Suprapubic skin (tissue), 4 donors: ENCODE measurements at regions not wholly inside any gene's neighbourhood (a gene's known extent, or its start where the extent isn't known, plus 50 kb on each side); places are given as distances from the start of the nearest gene placed in this dataset.

Source experiments
- DNase-seq, 2 donors: peaks; one replicate each; pipeline ENCODE4 v3.0.0-alpha.2; 2019; ENCODE audit warnings: low spot score in 2 of 2
- H3K27ac ChIP-seq: fragments of 200-600 bp; sonication (generic); one replicate; pipeline ENCODE4 v1.5.1; 2019
- H3K27me3 ChIP-seq: fragments of 200-600 bp; sonication (generic); one replicate; pipeline ENCODE4 v1.5.1; 2019
- H3K36me3 ChIP-seq: fragments of 200-600 bp; sonication (generic); one replicate; pipeline ENCODE4 v1.5.1; 2019
- H3K4me1 ChIP-seq: fragments of 200-600 bp; sonication (generic); one replicate; pipeline ENCODE4 v1.5.1; 2019
- H3K4me3 ChIP-seq: fragments of 200-600 bp; sonication (generic); one replicate; pipeline ENCODE4 v1.5.1; 2019; ENCODE audit warnings: mild to moderate bottlenecking
- H3K9me3 ChIP-seq: fragments of 200-600 bp; sonication (generic); one replicate; pipeline ENCODE4 v1.5.1; 2019
- EP300 ChIP-seq: sonication (generic); formaldehyde crosslinking; IDR thresholded peaks from one replicate; pipeline ENCODE4 v1.6.1; 2017; ENCODE audit warnings: antibody characterized with exemption
- POLR2A ChIP-seq, 2 donors: fragments of 450-650 bp; IDR thresholded peaks; one replicate each; pipeline ENCODE4 v1.6.1; 2017; ENCODE audit warnings: antibody characterized with exemption in 2 of 2, mild to moderate bottlenecking in 2 of 2, moderate library complexity in 2 of 2
- POLR2AphosphoS5 ChIP-seq, 3 donors: sonication (generic); formaldehyde crosslinking; IDR thresholded peaks; one replicate each; pipeline ENCODE4 v1.6.1; 2017; ENCODE audit warnings: antibody characterized with exemption in 3 of 3
- WGBS: methylation state at CpG from one replicate; pipeline ENCODE4 v1.1.5; 2018; 5-methylcytosine and 5-hydroxymethylcytosine counted together
- TF ChIP-seq, protein P1 (sequence below), 2 donors: fragments of 200-600 bp in 1 of 2; fragments of 450-650 bp in 1 of 2; sonication (generic) in 1 of 2; IDR thresholded peaks; one replicate each; pipeline ENCODE4 v1.5.1; 2016 to 2019; ENCODE audit warnings: antibody characterized with exemption in 2 of 2, mild to moderate bottlenecking in 1 of 2, moderate library complexity in 1 of 2

DNA sequence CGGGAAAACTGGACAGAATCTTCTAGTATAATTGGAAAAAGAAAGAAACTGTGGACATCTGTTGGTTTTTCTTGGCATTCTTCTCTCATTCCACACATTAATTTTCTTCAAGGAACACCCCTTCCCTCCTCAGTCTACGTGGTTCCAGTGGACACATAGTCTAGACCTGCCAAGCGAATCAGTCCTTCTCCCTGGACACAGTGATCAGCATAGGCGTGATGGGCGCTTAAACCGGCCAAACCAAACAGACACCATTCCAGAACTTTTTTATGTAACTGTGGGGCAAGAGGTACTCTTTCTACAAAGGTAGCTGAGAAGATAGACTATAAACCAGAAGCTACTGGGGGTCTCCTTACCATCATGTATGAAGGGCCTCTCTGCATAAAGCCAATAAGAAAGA is 121.8 kb upstream of the COX10 start:
- DNase-seq, result no peak

DNA sequence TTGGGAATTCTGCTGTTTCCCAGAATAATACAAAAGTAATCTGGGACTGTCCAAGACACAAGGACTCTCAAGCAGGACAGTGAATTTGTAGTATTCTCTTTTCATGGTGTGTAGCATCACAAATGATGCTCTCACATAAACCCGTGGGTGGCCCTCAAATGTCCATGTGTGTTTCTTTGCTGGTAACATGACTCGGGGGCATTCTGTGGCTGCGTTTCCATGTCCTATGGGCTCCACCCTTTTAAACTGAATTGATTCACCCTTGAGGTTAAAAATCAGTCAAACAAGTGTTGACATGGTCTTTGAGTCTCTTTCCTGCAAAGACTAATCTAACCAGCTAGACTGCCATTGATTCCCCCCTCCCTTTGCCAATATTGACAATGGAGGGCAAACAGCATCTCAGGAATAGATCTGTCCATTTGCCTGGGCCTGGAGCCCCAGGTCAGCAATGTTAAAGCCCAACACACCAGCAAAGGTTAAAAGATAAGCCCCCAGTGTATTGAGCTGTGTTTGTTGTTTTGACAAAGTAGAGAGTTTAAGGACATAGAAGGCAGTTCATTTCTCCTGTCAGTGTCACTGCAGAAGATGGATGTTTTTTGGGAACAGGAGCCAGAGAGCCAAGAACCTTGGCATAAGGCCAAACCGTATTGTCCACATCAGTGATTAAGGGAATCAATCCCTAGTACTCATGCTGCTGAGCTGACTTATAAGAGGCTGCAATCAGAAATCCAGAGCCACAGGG is 117.1 kb upstream of the COX10 start:
- no peak for TF ChIP-seq POLR2AphosphoS5 (IDR thresholded peaks at IDR 0.05)
- no peak for TF ChIP-seq POLR2A (IDR thresholded peaks at IDR 0.05)
- no peak for TF ChIP-seq EP300

More for the DNA sequence above, 121.8 kb upstream of the COX10 start:
- peaks cover 3% of the 10 kb centered on the region for H3K4me1 ChIP-seq
- no peaks in the 10 kb centered on the region for H3K9me3 ChIP-seq
- no peak overlapping the region for H3K4me3 ChIP-seq
- no peak overlapping the region for H3K27ac ChIP-seq
- no peak for TF ChIP-seq EP300
- no peak for TF ChIP-seq POLR2AphosphoS5 (IDR thresholded peaks at IDR 0.05)
- TF ChIP-seq, protein P1, sequence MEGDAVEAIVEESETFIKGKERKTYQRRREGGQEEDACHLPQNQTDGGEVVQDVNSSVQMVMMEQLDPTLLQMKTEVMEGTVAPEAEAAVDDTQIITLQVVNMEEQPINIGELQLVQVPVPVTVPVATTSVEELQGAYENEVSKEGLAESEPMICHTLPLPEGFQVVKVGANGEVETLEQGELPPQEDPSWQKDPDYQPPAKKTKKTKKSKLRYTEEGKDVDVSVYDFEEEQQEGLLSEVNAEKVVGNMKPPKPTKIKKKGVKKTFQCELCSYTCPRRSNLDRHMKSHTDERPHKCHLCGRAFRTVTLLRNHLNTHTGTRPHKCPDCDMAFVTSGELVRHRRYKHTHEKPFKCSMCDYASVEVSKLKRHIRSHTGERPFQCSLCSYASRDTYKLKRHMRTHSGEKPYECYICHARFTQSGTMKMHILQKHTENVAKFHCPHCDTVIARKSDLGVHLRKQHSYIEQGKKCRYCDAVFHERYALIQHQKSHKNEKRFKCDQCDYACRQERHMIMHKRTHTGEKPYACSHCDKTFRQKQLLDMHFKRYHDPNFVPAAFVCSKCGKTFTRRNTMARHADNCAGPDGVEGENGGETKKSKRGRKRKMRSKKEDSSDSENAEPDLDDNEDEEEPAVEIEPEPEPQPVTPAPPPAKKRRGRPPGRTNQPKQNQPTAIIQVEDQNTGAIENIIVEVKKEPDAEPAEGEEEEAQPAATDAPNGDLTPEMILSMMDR (IDR thresholded peaks at IDR 0.05), result no peak
- no peak for TF ChIP-seq POLR2A (IDR thresholded peaks at IDR 0.05)
- no peaks in the 10 kb centered on the region for H3K36me3 ChIP-seq
- 86% methylated on average over 6 of the region's 6 CpGs for WGBS
- no peaks in the 10 kb centered on the region for H3K27me3 ChIP-seq

DNA sequence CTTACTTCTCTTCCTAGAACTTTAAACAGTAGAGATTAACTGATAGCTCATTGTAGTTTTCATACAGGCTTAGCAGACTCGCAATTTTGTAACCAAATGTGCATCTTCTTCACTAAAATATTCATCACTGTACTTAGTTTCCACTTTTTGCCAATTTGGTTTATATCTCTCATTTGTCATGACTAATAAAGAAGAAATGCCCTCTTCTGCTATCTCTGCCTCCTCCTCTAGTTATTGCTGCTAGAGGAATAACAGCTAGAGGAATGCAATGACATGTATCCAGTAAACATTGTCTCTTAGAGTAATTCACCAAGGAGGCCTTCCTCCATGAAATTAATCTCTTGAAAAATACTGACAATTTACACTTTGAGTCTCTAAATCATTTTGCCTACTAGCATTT is 115.5 kb upstream of the COX10 start:
- H3K4me1 ChIP-seq, result peaks cover 4% of the 10 kb centered on the region
- no peak overlapping the region for H3K4me3 ChIP-seq
- H3K27me3 ChIP-seq, result no peaks in the 10 kb centered on the region
- H3K9me3 ChIP-seq, result no peaks in the 10 kb centered on the region
- H3K36me3 ChIP-seq, result no peaks in the 10 kb centered on the region
- no peak for DNase-seq
- WGBS, result 0% methylated on average over 1 of the region's 1 CpG
- no peak for TF ChIP-seq POLR2A (IDR thresholded peaks at IDR 0.05)
- no peak for TF ChIP-seq EP300
- TF ChIP-seq, protein P1 (IDR thresholded peaks at IDR 0.05), result no peak
- TF ChIP-seq POLR2AphosphoS5 (IDR thresholded peaks at IDR 0.05), result no peak
- H3K27ac ChIP-seq, result no peak overlapping the region

More for the DNA sequence above, 117.1 kb upstream of the COX10 start:
- no peaks in the 10 kb centered on the region for H3K9me3 ChIP-seq
- H3K27me3 ChIP-seq, result no peaks in the 10 kb centered on the region
- 47% methylated on average over 4 of the region's 4 CpGs for WGBS
- H3K4me3 ChIP-seq, result no peak overlapping the region
- no peak overlapping the region for H3K27ac ChIP-seq
- H3K4me1 ChIP-seq, result peaks cover 4% of the 10 kb centered on the region
- no peaks in the 10 kb centered on the region for H3K36me3 ChIP-seq
- no peak for DNase-seq

DNA sequence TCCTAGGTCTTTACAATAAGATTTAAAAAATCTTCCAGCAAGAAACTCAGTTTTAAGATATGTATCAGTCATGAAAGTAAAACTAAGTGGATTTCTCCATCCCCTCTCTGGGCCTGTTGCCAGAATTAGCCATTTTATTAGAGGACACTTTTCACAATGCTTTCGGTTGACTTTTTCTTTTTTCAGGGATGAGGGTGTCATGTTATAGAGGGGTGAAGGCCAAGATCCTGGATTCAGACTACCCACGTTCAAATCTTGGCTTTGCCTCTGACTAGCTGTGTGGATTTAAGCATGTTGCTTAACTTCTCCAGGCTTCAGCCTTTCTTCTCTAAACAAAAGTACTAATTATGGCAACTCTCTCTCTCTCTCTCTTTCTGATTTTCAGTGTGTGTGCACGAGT is 111.7 kb upstream of the COX10 start:
- Histone ChIP-seq H3K27ac (no peak overlapping the region), H3K36me3 (no peaks in the 10 kb centered on the region), H3K4me3 (no peak overlapping the region), H3K9me3 (no peaks in the 10 kb centered on the region), H3K27me3 (no peaks in the 10 kb centered on the region), H3K4me1 (no peaks in the 10 kb centered on the region)
- DNase-seq, result no peak
- 63% methylated on average over 3 of the region's 3 CpGs for WGBS
- TF ChIP-seq EP300 (no peak), POLR2A (IDR thresholded peaks at IDR 0.05) (no peak), POLR2AphosphoS5 (IDR thresholded peaks at IDR 0.05) (no peak)
- TF ChIP-seq, protein P1 (IDR thresholded peaks at IDR 0.05), result no peak

DNA sequence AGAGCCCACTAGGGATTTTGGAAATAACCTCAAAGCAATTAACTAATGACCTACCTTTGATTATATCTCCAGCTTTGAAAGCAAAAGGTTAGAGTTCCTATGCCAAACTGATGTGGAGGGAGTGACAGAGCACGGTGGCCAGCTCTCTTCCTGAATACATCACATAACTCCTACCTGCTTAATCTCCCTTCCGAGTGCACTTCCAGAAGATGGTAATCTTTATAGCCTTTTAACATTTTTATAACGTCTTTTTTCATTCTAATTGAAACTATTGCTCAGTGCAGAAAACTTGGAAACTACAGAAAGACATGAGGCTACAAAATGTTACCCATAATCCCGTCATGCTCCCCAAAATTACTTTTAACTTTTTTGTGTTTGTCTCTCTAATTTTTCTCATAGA is 110.5 kb upstream of the COX10 start:
- WGBS, result 48% methylated on average over 4 of the region's 4 CpGs

More for the DNA sequence above, 110.5 kb upstream of the COX10 start:
- no peaks in the 10 kb centered on the region for H3K4me1 ChIP-seq
- DNase-seq, result no peak
- H3K9me3 ChIP-seq, result no peaks in the 10 kb centered on the region
- TF ChIP-seq EP300, result no peak
- no peak for TF ChIP-seq POLR2AphosphoS5 (IDR thresholded peaks at IDR 0.05)
- no peak for TF ChIP-seq POLR2A (IDR thresholded peaks at IDR 0.05)
- TF ChIP-seq, protein P1 (IDR thresholded peaks at IDR 0.05), result no peak
- no peaks in the 10 kb centered on the region for H3K36me3 ChIP-seq
- H3K4me3 ChIP-seq, result no peak overlapping the region
- H3K27ac ChIP-seq, result no peak overlapping the region
- no peaks in the 10 kb centered on the region for H3K27me3 ChIP-seq
